ENCODE measurements at regions not wholly inside any gene's neighbourhood (a gene's known extent, or its start where the extent isn't known, plus 50 kb on each side); places are given as distances from the start of the nearest gene placed in this dataset.

DNA sequence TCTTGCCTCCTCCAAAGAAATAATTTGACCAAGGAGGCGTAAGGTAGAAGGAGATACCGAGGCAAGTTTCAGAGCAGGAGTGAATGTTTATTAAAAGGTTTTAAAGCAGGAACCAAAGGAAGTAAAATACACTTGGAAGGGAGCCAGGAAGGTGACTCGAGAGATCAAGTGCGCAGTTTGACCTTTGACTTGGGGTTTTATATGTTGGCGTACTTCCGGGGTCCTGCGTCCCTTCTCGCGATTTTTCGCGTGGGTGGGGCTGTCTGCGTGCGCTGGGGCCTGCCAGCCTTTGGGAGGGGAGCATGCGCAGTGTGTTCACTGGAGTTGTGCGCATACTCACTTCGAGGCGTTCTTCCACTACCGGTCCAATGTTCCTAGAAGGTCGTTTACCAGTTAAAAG, 166.0 kb upstream of the IRX2 start:
- 0 out of 2 replicates have a peak overlapping the region, but pooled peaks have one; percentile 5 for H2AK5ac ChIP-seq (ENCODE audit: low read depth, low read length)
- no peak overlapping the region; the same call in 1 of the 2 replicates for H4K8ac ChIP-seq (ENCODE audit: extremely low read depth, insufficient read depth, low read length)
- no peaks in the 10 kb centered on the region for H4K20me1 ChIP-seq (replicated peaks in 1 of 2; ENCODE audit: control insufficient read depth in 1 of 2, insufficient read depth in 2 of 2, low read length in 2 of 2)
- H3K23ac ChIP-seq (ENCODE audit: insufficient read length), result no peak overlapping the region
- WGBS, 2 experiments (ENCODE audit: extremely low coverage in 1 of 2, insufficient coverage in 1 of 2, insufficient read length in 1 of 2, insufficient replicate concordance in 2 of 2, low coverage in 1 of 2, low lambda C conversion rate in 2 of 2, missing lambda C conversion rate in 1 of 2), result 91% methylated on average over 19 of the region's 19 CpGs; no CpG with 5 or more reads in 1 of the 2 experiments
- H3K9ac ChIP-seq (replicated peaks in 1 of 4; ENCODE audit: extremely low read depth in 1 of 4, low read depth in 3 of 4, low read length in 3 of 4), result no peak overlapping the region
- H2AFZ ChIP-seq (ENCODE audit: low read length), result no peak overlapping the region
- no peaks in the 10 kb centered on the region for H3K79me2 ChIP-seq (ENCODE audit: control insufficient read depth in 1 of 2, insufficient read depth in 2 of 2, low read length in 2 of 2)
- no peak overlapping the region for H3K27ac ChIP-seq (ENCODE audit: low read depth, low read length)
- H3K56ac ChIP-seq (replicated peaks; ENCODE audit: insufficient read length, low read depth, low read length), result no peak overlapping the region
- H3K4me3 ChIP-seq (ENCODE audit: extremely low read depth in 1 of 4, insufficient read depth in 2 of 4, low read depth in 3 of 4, low read length in 4 of 4), result no peak overlapping the region
- H3K4me2 ChIP-seq (ENCODE audit: insufficient read depth in 1 of 2, low read depth in 2 of 2, low read length in 2 of 2), result no peak overlapping the region
- H2BK12ac ChIP-seq (ENCODE audit: low read depth, low read length), result peak overlapping the region; percentile 68; the same call in 1 of the 2 replicates
- peaks cover 3 to 17% (median 4%) of the 10 kb centered on the region in 4 experiments; a peak in 5 of 7 replicates for H3K4me1 ChIP-seq (replicated peaks in 1 of 4; ENCODE audit: control insufficient read depth in 3 of 4, insufficient read depth in 4 of 4, low read length in 3 of 4)
- no peaks in the 10 kb centered on the region for H3K36me3 ChIP-seq (ENCODE audit: control insufficient read depth in 2 of 4, insufficient read depth in 4 of 4, low read length in 3 of 4)
- no peak overlapping the region for H2BK120ac ChIP-seq (replicated peaks; ENCODE audit: low read depth, low read length)
- peak overlapping the region; percentile 61; the same call in 1 of the 2 replicates for H2BK20ac ChIP-seq (ENCODE audit: low read length)
- peak overlapping the region; percentile 32 for H3K18ac ChIP-seq (ENCODE audit: extremely low read depth, low read length)
- peaks cover 3% of the 10 kb centered on the region; the same call in 1 of the 2 replicates for H3K23me2 ChIP-seq (ENCODE audit: low read depth, low read length)
- H2BK15ac ChIP-seq (ENCODE audit: low read length), result peak overlapping the region; percentile 88; the same call in 1 of the 2 replicates
- no peak for FAIRE-seq
- peaks cover 0 to 2% (median 0%) of the 10 kb centered on the region in 4 experiments; a peak in 4 of 7 replicates for H3K27me3 ChIP-seq (replicated peaks in 1 of 4; ENCODE audit: control insufficient read depth in 3 of 4, extremely low read depth in 1 of 4, insufficient read depth in 3 of 4, low read length in 3 of 4)
- no peaks in the 10 kb centered on the region for H3K79me1 ChIP-seq (ENCODE audit: low read depth, low read length)
- CTCF ChIA-PET (ENCODE audit: partially characterized antibody), result interaction anchor here (0.8 to 1.2 kb wide), 2 partner anchors 15 to 113 kb away, joined by 3 read pairs; no protein-coding TSS in a partner anchor
- no peak overlapping the region for H3K14ac ChIP-seq (ENCODE audit: insufficient read length)
- no peak overlapping the region for H3K4ac ChIP-seq (replicated peaks; ENCODE audit: insufficient read length, low read depth, low read length)
- H4K91ac ChIP-seq (replicated peaks; ENCODE audit: insufficient read length, low read length), result no peak overlapping the region
- POLR2A ChIA-PET (ENCODE audit: partially characterized antibody), result interaction anchor here (0.5 kb wide), 1 partner anchor 132 kb away, joined by 3 read pairs; no protein-coding TSS in a partner anchor
- H4K5ac ChIP-seq (ENCODE audit: insufficient read length, low read depth, low read length), result no peak overlapping the region
- 0 out of 4 replicates have a peak, but pooled peaks cover 0 to under 1% of the 10 kb centered on the region in 2 experiments for H3K9me3 ChIP-seq (ENCODE audit: insufficient read depth in 2 of 2, low read depth in 1 of 2, low read length in 1 of 2)
- peak in 1 of 2 experiments; percentile 30 for DNase-seq (ENCODE audit: low read depth in 1 of 2, low spot score in 2 of 2)
- peak overlapping the region; percentile 73 for H2BK5ac ChIP-seq (ENCODE audit: low read depth, low read length)
- TF ChIP-seq CEBPB (IDR thresholded peaks at IDR 0.05; ENCODE audit: low read depth, low read length), result no peak
- no peak for TF ChIP-seq TCF12 (IDR thresholded peaks at IDR 0.05; ENCODE audit: low read depth, low read length)
- TF ChIP-seq, protein P1, sequence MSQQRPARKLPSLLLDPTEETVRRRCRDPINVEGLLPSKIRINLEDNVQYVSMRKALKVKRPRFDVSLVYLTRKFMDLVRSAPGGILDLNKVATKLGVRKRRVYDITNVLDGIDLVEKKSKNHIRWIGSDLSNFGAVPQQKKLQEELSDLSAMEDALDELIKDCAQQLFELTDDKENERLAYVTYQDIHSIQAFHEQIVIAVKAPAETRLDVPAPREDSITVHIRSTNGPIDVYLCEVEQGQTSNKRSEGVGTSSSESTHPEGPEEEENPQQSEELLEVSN (IDR thresholded peaks at IDR 0.05), result no peak
- TF ChIP-seq RAD21 (IDR thresholded peaks at IDR 0.05 in 1 of 2, conservative IDR thresholded peaks at IDR 0.05 in 1 of 2; ENCODE audit: low read depth in 2 of 2, low read length in 2 of 2), result no peak
- no peak for TF ChIP-seq HDAC6 (IDR thresholded peaks at IDR 0.05; ENCODE audit: low read depth, low read length)
- no peak for TF ChIP-seq YY1 (IDR thresholded peaks at IDR 0.05; ENCODE audit: low read depth, low read length)
- TF ChIP-seq KDM4A (IDR thresholded peaks at IDR 0.05; ENCODE audit: low read depth, low read length, severe bottlenecking), result no peak
- TF ChIP-seq MAFK (IDR thresholded peaks at IDR 0.05; ENCODE audit: low read depth, low read length), result no peak
